HG02852 (cell line): ENCODE measurements at regions not wholly inside any gene's neighbourhood (a gene's known extent, or its start where the extent isn't known, plus 50 kb on each side); places are given as distances from the start of the nearest gene placed in this dataset.

Source experiments
- ATAC-seq: cut with Tn5 transposase; IDR thresholded peaks from one replicate; pipeline ENCODE4 v1.9.1; 2021; ENCODE audit warnings: mild to moderate bottlenecking, moderate library complexity; ENCODE audit not compliant: unreplicated experiment

DNA sequence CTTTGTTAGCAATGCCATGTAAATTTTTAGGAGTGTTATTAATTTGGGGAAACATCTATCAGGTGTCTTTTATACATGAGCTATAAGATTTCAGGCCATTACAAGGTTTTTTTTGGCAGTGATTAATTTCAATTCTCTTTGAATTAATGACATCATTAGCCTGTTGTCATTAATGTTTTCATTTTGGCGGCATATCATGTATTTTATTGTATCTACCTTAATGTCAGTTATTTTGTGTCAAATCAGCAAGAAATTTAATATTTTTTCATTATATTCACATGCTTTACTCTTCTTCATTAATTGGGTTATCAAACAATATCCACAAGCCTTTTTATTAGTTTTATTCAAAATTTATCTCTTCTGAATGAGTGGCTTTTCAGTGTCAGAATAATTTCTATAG is 153.0 kb upstream of the CAND1 start:
- no peak for ATAC-seq

GRCh38 chr12:67122584-67122983 is 146.6 kb upstream of the CAND1 start:
- ATAC-seq: no peak

DNA sequence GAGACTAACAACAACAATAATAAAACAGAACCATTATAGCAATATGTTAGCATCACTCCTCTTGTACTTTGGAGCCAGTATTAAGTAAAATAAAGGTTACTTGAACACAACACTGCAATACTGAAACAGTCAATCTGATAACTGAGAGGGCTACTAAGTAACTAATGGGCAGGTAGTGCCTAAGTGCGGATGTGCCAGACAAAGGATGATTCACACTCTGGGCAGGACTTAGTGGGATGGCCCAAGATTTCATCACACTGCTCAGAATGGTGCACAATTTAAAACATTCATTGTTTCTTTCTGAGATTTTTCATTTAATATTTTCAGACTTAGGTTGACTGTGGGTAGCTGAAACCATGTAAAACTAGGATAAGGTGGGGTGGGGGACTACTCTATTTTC is 131.9 kb upstream of the CAND1 start:
- ATAC-seq: no peak

GRCh38 chr12:67141296-67142018 is 127.7 kb upstream of the CAND1 start:
- no peak for ATAC-seq

GRCh38 chr12:67145692-67146091 is 123.5 kb upstream of the CAND1 start:
- no peak for ATAC-seq

- no peak for ATAC-seq
Observed at GRCh38 chr12:67147030-67147429, 122.1 kb upstream of the CAND1 start.

DNA sequence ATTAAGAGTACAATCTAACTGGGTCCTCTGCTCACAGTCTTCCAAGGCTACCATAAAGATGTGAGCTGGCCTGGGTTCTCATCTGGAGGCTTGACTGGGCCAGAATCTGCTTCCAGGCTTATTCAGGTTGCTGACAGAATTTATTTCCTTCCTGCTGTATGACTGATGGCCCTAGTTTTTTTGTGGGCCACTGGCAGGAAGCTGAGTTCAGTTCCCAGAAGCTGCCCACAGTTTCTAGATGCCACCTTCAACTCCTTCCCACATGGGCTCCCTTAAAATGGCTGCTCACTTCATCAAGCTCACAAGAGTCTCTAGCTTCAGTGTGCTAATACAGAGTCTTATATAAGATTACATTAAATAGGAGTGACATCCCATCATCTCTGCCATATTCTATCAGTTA is 121.7 kb upstream of the CAND1 start:
- ATAC-seq: no peak

- no peak for ATAC-seq
Observed at GRCh38 chr12:67148265-67148664, 120.9 kb upstream of the CAND1 start.

GRCh38 chr12:67151886-67152285 is 117.3 kb upstream of the CAND1 start:
- no peak for ATAC-seq

- ATAC-seq: no peak
Observed at GRCh38 chr12:67152451-67152850, 116.7 kb upstream of the CAND1 start.

GRCh38 chr12:67154901-67155300 is 114.3 kb upstream of the CAND1 start:
- ATAC-seq: no peak

DNA sequence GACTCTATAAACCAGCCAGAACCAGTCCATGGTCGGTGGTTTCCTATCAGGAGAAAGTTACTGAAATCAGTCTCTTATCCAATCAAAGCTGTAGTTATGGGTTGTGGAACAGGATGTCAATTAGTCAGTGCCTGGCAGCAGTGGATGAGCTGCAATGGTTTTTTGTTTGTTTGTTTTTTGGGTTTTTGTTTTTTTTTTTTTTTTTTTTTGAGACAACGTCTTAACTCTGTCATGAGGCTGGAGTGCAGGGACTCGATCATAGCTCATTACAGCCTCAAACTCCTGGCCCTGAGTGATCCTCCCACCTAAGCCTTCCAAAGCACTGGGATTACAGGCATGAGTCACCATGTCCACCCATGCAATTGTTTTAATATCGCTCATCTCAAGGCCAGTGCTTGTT is 113.3 kb upstream of the CAND1 start:
- ATAC-seq: no peak

GRCh38 chr12:67161322-67161918 is 107.7 kb upstream of the CAND1 start:
- peak; percentile 61 for ATAC-seq

- ATAC-seq: no peak
Observed at GRCh38 chr12:67173258-67173657, 95.9 kb upstream of the CAND1 start.

GRCh38 chr12:67182551-67182950 is 86.6 kb upstream of the CAND1 start:
- no peak for ATAC-seq

DNA sequence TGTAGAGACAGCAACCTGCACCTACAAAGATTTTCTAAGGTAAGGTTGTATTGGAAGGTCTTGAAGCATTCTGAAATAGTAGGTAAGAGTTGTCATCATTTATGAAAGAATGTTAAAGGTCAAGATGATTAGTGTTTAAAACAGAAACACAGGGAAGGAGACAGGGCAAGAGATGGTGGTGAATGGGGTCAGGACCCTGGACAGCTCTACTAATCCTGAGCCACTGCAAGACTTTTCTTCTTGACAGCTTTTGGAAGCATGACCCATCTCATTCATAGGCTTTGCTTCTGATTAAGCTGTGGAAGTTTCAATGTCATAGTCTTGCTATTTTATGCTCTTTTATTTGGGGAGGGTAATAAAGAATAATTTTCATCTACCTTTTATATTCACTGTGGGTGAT is 75.5 kb upstream of the CAND1 start:
- ATAC-seq: no peak

DNA sequence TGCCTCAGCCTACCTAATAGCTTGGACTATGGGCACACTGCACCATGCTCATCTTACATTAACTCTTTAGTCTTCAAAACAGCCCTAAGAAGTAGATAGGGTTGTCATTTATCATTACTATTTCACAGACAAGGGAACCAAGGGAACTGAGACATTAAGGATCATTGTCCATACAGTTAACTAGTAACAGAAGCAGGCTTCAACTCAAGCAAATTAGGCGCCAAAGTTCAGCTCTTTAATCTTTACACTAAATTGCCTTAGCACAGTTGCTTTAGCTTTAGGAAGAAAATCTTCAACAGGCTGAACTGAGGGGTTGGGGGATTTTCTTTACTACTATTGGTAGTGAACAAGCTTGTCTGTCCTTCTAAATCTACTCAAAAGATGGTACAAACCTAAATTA is 68.8 kb upstream of the CAND1 start:
- ATAC-seq: no peak

DNA sequence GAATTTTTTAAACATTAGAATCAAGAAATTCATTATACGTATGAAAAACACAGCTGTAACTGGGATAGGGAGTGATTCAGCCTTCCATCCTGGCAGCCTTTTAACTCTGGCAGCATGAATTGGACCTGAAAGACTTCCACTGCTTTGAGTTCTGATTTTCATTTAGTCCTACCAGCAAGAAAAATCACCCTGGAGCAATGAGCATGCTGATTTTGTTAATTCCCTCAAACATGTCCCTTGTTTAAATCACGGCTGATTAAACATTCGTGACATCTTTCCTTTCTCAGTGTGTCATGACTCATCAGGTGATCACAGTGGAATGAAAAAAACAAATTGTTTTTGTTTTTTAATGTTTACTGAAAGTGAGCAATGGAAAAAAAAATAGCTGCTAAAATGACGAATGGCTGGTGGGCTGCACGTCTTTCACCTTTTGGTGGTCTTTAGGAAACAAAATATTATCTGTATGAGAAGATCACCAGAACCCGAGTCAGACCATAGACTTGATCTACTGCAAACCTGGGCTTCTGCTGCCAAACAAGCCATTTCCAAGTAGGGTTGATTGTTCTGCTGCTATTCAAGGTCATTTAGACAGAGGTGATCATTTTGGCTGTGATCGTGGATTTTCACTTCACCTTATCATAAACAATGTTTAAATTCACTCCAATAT is 67.0 kb upstream of the CAND1 start:
- ATAC-seq: peak; percentile 33

DNA sequence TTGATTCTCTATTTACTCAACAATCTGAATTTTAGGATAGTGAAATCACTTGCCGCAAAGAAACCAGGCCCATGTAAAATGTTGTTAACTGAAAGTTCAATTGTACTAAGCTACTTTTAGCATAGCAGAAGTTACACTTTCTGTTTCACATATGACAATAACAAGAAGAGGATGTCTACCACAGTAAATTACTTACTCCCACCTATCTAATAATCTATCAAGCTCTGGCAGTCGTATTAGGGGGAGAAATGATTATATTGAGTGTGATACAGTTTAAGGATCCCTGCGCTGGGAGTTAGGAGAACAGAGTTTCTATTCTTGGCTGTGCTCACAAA is 66.5 kb upstream of the CAND1 start:
- peak; percentile 91 for ATAC-seq

DNA sequence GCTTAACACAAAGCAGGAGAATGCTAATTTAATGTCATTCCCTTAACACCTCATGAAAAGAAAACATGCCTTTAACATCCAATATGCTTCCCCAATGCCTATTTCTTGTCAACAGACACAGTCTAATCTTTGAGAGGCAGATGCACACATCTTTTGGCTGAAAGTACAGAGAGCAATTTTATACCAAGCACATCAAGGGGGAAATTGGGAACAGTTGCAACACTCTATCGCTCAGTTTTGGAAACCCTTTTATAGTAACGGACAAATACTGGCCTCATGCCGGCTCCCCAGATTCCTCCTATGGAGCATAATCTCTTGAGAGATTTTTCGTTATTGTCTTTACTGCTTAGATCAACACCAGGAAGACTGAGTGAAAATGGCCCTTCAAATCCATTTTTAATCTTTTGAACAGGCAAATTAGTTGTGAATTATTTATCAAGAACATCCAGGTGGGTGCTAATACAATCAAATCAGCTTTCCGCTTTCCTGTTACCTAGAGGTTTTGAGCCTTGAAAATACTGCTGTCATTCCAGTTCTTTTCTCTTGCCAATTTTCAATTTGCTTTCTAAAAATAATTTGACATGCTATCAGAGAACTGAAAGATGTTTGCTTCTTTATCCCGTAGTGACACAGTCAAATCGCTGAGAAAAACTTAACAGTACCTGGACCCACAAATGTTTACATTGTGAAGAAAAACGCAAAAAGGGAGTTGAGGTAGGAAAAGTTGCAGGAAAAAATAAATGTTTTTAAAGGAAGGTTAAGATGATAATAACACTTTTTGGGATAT is 60.7 kb upstream of the CAND1 start:
- no peak for ATAC-seq

DNA sequence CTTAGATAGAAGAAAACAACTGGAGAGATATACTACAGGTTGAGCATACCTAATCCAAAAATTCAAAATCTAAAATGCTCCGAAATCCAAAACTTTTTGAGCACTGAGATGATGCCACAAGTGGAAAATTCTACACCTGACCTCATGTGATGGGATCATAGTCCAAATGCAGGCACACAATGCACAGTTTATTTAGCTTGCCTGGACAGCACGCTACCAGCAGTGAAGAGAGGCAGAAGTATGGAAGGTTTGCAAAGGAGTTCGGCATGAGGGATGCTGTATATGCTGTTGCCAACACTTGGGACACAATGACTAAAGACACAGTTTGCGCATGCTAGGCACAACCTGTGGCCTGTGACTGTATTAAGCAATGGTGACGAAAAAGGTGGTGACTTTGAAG is 58.1 kb upstream of the CAND1 start:
- no peak for ATAC-seq

DNA sequence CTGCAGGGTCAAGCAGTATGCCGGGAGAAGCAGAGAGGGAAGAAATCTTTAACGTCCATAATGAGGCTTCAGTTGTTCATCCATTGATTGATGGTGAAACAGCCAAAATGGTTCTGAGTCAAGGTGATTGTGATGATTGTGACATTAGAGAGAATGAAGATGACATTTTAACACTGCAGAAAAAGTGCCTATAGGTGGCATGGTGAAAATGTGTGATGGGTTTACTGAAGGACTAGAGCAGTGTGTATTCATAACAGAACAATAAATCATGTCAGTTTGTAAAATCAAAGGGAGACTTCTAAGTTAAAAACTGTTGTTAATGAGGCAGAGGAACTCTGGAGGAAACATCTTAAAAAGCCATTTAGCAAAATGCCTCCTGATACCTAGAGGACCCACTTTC is 57.7 kb upstream of the CAND1 start:
- no peak for ATAC-seq
